Stimulated activated CD8-positive, alpha-beta memory T cell treated with anti-CD3 and anti-CD28 coated beads, Interleukin-7, amount 100 ng/mL, for 24 hours (primary cell): ENCODE measurements at regions not wholly inside any gene's neighbourhood (a gene's known extent, or its start where the extent isn't known, plus 50 kb on each side); places are given as distances from the start of the nearest gene placed in this dataset.
"Not testable (repeated sequence)": the region's sequence is repeated elsewhere in the genome, so short reads cannot be mapped to it uniquely, and the experiment has no call there.

Experiments
- DNase-seq: peaks from one replicate; pipeline ENCODE4 v3.0.0-alpha.2; 2020; ENCODE audit warnings: low read depth

DNA sequence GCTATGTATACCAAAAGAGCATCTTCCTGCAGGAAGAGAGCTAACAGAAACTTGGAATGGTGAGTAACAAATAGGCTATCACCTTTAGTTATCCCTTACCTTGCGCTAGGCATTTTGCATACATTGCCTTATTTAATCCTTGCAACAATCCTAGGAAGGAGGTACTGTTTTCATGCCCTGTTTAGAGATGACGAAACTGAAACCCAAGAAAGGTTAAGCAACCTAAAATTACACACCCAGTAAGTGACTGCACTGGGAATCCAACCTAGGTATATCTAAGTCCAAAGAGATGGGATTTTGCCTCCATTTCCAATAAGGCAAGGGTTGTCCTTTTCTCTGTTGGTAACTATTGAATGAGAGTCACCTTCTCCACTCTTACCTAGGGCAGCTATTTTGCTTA lies 144.5 kb downstream of the TM2D1 start:
- no peak for DNase-seq

DNA sequence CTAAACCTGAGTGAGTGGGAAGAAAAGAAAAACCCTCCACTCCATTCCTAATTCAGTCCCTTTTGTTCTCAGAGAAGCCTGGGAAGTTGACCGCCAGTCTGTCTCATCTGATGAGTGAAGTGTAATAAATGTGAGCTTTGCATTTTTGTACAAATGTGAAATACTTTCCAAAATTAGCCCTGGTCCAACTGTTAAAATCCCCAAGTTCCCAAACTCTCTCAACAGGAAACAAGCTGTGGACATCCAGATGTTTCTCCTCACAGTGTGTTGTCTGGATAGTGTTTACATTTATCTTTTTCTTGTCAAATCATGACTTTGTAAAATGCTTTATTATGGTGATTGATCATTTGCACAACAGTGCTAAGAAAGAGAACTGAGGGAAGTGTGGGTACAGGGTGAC lies 145.1 kb downstream of the TM2D1 start:
- DNase-seq = no peak

DNA sequence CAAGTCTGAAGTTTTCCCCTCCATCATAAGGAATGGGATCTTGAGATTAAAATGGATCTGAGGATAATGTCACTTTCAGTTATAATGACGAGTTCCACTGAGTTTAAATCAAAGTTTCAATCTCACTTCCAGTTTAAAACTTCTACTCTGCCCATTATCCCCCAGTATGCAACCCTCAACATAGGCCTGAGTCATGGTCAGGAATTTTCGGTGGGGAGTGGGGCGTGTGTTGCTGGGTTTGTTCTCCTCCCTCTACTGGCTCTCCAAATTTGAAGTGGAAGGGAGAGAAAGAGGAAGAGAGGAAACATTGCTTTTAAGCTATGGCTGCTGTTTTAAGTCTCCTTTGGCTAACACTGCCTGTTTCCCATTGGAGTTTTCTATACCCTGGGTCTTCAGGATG lies 152.9 kb downstream of the TM2D1 start:
- no peak for DNase-seq

DNA sequence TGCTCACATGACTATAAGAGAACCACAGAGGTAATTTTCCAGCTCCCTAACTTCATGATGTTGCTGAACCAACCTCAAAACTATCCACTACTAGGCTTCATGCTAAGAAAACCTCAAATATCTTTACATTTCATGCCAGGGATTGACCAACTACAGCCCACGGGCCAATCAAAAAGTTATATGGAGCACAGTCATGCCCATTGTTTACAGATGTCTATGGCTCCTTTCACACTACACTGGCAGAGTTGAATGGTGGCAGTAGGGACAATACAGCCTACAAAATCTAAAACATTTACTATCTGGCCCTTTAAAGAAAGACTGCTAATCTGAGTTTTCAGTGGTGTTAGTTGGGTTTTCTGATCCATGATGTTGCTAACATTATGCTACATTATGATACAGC lies 154.8 kb downstream of the TM2D1 start:
- DNase-seq = no peak

DNA sequence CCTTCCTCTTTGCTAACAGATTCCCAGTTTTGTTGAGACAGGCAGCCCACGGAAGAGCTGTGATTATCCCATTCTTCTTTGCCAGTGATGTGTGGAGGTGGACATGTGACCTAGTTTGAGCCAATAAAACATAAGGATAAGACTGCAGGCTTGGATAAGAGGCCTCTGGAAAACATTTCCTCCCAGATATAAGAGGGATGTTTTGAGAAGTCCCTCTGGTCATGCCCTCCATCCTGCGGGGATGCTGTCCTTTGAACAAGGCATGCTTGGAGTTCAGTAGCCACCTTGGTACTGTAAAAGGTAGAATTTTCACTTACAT lies 155.7 kb downstream of the TM2D1 start:
- DNase-seq = no peak

DNA sequence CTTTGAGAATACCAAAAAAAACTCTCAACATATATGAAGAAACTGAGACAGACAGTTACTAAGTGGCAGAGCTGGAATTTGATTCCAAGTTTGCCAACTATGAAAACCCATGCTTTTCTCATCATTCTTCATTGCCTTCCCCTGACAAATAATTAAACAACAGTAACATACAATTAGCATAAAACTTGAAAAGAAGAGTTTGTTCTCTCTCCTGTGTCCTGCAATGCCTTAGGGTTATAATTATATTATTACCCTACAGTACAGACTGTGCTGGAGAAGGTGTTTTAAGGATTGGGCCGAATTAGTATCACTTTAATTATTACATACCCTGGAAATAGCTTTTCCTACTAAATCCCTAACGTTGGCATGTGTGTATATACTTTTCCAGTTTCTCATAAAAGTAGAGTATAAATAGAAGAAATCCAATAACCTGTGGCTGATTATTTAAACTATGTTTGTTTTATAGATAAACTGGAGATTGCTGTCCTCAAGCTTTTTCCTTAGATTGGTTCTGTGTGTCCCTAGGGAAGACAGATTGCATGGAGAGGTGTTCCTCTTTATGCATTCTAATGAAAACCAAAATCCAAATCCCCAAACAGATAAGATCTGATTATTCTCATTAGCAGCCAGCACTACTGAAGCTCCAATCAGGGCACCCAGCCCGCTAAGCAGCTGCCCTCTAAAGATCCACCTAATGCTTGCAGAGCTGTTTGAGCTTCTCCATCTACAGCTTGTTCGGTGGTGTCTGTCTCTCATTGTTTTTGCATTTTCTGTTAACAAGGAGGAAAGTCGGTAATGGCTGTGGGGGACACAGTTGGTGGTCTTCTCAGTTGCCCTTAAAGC lies 156.3 kb downstream of the TM2D1 start:
- DNase-seq = no peak

DNA sequence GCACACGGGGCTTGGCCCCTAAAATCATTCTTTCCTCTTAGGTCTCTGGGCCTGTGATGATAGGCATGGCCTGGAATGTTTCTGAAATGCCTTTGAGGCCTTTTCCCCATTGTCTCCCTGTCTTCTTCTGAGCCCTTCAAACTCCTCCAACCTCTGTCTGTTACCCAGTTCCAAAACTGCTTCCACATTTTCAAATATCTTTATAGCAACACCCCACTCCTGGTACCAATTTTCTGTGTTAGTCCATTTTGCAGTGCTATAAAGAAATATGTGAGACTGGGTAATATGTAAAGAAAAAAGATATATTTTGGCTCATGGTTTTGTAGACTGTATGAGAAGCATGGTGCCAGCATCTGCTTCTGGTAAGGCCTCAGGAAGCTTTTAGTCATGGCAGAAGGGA lies 158.8 kb downstream of the TM2D1 start:
- DNase-seq = no peak

DNA sequence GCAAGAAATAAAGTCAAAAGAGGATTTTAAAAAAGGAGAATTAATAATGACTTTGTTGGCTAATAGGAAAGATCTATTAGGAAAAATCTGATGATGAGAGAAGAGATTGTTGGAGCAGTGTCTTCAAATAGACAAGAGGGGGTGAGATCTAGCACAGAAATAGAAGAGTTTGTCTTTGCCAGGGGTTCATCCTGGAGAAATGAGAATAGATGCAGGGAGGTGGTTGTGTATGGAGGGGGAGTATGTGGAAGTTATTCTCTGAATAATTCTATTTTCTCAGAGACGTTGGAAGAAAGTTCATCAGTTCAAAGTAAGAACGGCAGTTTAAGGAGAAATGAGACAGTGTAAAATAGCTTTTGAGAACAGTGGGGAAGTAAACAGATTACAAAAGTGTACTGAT lies 161.3 kb downstream of the TM2D1 start:
- DNase-seq = no peak

DNA sequence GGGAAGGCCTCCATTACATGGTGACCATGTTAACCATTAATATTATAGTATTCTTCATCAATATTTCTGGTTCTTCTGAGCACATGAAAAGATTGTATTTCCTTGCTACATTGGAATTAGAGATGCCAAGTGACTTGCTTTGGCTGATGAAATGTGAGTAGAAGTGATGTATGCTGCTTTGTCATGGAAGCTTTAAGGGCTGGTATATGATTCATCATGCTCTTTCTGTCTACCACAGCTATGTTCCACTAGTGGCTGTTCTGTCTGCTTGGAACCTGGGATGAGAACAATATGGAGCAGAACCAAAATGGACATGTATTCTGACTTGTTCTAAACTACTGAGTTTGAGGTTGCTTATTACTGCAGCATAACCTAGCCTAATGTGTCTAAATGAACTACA lies 163.3 kb downstream of the TM2D1 start:
- no peak for DNase-seq

DNA sequence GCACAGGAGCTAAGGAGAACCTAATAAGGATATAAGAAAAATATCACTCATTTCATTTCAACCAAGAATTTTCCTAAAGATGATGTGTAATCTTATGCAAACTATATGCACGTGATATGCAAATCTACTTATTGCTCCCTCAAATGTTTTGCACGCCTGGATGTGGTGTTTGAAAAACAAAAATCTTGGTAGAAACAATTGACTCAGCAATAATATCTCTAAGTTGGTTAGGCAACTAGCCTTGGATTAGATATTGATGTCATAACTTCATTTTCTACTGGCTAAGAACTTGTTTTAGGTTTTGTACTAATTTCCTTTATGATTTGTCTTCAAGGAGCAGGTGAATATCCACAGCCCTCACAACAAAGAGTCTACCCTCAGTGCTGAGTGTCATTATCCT lies 164.6 kb downstream of the TM2D1 start:
- no peak for DNase-seq

DNA sequence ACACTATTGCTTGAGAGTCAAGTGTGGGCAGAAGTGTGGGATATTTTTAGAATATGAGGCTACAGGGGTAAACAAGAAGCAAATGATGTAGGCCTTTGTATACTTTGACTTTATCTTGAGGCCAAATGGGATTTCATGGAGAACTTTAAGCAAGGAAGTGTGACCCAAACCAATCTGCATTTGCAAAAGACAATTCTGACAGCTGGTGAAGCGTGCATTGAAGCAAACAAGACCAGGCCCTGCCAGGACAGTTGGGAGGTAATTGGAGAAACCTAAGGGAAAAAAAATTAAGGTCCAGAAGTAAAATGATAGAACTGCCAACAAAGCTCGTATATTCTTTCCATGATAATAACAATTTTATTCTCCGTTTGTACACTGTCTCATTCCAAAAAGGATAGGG lies 168.3 kb downstream of the TM2D1 start:
- DNase-seq = no peak

DNA sequence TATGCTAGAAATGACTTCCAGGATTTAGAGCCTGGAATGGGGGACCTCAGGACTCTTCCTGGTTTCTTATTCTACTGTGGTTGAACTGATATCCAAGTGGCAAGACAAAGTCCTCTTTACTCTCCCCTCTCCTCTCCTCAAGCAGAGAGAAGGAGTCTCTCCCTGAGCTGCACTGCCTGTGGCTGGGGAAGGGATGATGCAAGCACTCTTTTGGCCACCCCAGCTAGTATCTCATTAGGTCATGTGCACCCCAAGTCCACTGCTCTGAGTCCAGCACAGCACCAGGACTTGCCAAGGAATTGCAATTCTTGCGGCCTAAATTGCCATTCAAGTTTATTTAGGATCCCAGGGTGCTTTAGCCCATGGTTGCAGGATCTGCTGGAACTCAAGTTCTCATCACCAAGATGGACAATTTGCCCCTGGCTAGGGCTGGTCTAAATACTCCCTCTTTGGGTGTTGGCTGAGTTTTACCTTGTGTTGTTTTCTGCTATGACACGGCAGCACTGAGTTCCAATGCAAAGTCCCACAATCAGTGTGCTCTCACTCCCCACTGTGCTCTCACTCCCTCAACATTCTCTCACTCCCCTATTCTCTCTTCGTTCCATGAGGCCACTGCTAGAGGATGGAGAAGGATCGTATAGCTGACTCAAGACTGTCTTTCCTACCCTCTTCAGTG lies 172.2 kb downstream of the TM2D1 start:
- no peak for DNase-seq

DNA sequence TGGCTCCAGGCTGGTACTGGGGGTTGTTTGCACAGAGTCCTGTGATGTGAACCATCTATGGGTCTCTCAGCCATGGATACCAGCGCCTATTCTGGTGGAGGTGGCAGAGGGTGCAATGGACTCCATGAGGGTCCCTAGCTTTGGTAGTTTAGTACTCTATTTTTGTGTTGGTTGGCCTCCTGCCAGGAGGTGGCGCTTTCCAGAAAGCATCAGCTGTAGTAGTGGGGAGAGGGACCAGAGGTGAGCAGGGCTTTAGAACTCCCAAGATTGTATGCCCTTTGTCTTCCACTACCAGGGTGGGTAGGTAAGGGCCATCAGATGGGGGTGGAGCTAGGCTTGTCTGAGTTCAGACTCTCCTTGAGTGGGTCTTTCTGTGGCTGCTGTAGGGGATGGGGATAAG lies 177.6 kb downstream of the TM2D1 start:
- DNase-seq = not testable (repeated sequence)

DNA sequence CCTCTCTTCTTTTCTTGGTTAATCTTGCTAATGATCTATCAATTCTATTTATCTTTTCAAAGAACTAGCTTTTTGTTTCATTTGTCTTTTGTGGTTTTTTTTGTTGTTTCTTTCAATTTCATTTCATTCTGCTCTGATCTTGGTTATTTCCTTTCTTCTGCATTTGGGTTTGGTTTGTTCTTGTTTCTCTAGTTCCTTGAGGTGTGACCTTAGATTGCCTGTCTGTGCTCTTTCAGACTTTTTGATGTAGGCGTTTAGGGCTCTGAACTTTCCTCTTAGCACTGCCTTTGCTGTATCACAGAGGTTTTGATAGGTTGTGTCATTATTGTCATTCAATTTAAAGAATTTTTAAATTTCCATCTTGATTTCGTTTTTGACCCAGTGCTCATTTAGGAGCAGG lies 180.1 kb downstream of the TM2D1 start:
- DNase-seq = not testable (repeated sequence)

DNA sequence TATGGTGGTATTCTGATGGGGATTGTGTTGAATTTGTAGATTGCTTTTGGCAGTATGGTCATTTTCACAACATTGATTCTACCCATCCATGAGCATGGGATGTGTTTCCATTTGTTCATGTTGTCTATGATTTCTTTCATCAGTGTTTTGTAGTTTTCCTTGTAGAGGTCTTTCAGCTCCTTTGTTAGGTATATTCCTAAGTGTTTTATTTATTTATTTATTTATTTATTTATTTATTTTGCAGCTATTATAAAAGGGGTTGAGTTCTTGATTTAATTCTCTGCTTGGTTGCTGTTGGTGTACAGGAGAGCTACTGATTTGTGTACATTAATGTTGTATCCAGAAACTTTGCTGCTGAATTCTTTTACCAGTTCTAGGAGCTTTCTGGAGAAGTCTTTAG lies 181.4 kb downstream of the TM2D1 start:
- DNase-seq = not testable (repeated sequence)

DNA sequence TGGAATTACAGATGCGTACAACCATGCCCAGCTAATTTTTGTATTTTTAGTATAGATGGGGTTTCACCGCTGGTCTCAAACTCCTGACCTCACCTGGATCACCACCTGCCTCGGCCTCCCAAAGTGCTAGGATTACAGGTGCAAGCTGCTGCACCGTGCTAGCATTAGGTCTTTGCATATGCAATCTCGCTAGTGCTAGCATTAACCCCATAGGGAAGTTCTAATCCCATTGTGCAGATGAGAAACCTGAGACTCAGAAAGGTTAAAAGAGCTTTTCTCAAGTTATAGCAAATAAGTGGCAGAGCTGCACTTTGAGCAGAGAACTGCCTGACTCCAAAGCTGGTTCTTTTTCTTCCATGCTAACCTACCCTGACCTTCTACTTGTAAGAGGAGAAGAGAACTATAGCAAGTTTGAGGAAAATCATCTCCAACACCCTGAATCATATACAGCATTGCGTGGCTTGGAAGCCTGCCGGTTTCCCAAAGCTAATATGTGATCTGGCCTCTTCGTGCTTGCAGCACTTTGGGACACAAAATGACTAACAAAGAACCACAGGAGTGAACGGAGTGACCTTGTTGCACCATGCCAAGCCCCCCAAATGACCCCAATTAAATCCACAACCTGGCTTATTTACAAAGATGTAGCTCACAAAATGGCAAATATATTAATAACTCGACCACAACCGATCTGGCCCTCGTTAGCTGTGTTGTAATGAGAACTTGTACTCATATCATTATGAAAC lies 185.1 kb downstream of the TM2D1 start:
- no peak for DNase-seq

DNA sequence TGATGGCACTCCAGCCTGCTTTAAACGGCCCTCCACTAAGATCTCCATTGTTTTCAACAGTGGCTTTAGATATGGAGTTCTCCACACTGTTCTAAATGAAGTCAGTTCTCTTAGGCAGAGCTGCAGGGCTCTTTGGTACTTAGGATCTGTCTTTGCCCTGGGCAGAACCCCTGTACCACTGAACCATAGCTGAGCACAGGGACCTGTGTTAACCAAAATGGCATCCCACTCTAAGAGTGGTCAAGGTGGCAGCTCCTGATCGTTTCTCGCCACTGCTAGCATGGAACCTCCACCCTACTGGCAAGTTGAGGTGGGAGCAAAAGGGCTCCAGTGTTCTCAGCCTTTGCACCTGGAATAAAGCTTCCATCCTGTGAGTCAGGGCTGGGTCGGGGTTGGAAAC lies 186.7 kb downstream of the TM2D1 start:
- no peak for DNase-seq

DNA sequence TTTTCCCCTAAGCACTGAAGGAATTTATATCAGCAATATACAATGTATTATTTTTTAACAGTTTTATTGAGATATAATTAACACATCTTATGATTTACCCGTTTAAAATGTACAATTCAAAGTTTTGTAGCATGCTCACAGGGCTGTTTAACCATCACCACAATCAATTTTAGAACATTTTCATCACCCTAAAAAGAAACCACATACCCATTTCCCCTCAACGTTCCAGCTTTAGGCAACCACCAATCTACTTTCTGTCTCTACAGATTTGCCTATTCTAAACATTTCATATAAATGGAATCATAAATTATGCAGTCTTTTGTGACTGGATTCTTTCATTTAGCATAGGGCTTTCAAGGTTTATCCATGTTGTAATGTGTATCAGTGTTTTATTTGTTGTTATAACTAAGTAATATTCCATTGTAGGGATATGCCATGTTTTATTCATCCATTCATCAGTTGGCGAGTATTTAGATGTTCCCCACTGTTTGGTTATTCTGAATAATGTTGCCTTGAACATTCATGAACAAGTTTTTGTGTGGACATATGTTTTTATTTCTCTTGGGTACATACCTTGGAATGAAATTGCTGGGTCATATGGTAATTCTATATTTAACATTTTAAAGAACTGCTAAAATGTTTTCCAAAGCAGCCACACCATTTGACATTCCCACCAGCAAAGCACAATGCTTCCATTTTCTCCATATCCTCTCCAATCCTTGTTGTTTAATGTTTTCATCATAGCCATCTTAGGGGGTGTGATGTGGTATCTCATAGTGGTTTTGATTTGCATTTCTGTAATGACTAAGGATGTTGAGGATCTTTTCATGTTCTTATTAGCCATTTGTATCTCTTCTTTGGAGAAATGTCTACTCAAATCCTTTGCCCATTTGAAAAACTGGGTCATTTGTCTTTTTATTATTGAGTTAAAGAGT lies 188.5 kb downstream of the TM2D1 start:
- no peak for DNase-seq

DNA sequence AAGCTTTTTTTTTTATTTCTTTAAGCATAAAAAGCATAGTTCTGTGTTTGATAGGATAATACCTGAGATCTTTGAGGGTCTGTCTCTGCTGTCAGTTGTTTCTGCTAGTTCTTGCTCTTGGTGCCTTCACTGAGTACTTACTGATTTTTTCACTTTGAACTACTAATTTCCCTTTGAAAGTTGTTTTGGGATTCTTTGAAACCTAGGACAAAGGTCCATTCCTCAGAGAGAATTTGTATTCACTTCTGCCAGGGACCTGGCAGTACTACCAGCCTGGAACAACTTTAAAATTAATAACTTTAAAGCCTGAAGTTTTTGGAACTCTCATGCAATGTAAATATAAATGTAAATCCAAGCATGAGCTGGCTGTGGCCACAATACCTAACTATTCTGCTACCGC lies 190.1 kb downstream of the TM2D1 start:
- no peak for DNase-seq

DNA sequence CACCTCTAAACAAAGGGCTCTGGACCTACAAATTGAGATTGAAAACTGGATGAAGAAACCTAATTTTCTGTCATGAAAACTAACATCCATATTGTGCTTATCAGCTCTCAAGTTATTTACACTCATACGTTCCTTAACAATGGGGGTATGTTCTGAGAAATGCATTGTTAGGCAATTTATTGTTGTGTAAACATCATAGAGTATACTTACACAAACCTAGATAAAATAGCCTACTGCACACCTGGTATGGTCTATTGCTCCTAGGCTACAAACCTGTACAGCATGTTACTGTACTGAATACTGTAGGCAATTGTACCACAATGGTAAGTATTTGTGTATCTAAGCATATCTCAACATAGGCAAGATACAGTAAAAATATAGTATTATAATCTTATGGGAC lies 191.4 kb downstream of the TM2D1 start:
- no peak for DNase-seq

DNA sequence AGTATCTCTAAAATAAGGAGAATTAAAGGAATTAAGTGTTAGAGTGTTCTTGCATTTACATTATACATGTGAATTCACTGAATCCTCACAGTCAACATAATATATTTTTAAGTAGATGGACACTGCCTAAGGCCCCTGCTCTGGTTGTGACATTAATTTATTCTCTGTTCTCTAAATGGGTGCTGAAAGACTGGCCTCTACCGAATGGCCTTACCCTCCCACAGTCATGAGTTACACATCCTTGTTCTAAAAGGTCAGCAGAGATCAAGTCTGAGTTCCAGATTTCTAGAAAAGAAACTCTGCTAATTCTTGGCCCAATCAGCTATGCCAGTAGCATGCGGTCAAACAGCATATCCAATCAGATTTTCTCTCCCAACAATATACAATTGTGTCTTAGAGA lies 193.2 kb downstream of the TM2D1 start:
- DNase-seq = no peak
